ENCODE measurements at regions not wholly inside any gene's neighbourhood (a gene's known extent, or its start where the extent isn't known, plus 50 kb on each side); places are given as distances from the start of the nearest gene placed in this dataset.

DNA sequence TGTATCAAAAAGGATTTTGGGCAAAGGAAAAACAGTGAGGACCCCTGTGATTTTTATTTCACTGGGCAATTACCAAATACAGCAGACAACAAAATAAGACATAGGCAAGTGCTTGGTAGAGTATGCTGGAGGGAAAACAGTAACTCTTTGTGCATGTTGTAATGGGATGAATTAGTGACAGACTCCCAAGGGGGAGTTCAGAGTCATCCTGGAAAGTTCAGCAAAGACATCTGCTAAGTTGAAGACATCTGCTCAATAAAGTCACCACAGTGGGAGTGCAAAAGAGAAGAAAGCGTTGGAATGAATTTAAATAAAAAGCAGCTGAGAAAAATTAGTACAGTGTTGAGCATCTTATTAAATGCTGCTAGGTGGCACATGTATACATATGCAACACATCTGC, 378.8 kb upstream of the ISX start:
- Histone ChIP-seq H3K4me3 (IDR thresholded peaks at IDR 0.05; ENCODE audit: insufficient read depth, low read depth, low read length) (no peak overlapping the region), H2AFZ (ENCODE audit: low read depth) (no peak overlapping the region), H3K27ac (no peak overlapping the region), H4K20me1 (ENCODE audit: insufficient read depth) (no peaks in the 10 kb centered on the region), H3K36me3 (ENCODE audit: insufficient read depth) (no peaks in the 10 kb centered on the region), H3K79me2 (ENCODE audit: insufficient read depth, low read depth) (no peaks in the 10 kb centered on the region), H3K9ac (no peak overlapping the region), H3K4me1 (ENCODE audit: low read depth, poor library complexity, severe bottlenecking) (no peaks in the 10 kb centered on the region), H3K4me2 (no peak overlapping the region), H3K27me3 (ENCODE audit: insufficient read depth, low read depth) (no peaks in the 10 kb centered on the region)
- TF ChIP-seq, protein P1, sequence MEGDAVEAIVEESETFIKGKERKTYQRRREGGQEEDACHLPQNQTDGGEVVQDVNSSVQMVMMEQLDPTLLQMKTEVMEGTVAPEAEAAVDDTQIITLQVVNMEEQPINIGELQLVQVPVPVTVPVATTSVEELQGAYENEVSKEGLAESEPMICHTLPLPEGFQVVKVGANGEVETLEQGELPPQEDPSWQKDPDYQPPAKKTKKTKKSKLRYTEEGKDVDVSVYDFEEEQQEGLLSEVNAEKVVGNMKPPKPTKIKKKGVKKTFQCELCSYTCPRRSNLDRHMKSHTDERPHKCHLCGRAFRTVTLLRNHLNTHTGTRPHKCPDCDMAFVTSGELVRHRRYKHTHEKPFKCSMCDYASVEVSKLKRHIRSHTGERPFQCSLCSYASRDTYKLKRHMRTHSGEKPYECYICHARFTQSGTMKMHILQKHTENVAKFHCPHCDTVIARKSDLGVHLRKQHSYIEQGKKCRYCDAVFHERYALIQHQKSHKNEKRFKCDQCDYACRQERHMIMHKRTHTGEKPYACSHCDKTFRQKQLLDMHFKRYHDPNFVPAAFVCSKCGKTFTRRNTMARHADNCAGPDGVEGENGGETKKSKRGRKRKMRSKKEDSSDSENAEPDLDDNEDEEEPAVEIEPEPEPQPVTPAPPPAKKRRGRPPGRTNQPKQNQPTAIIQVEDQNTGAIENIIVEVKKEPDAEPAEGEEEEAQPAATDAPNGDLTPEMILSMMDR (conservative IDR thresholded peaks at IDR 0.05; ENCODE audit: low read depth, low read length), result no peak

DNA sequence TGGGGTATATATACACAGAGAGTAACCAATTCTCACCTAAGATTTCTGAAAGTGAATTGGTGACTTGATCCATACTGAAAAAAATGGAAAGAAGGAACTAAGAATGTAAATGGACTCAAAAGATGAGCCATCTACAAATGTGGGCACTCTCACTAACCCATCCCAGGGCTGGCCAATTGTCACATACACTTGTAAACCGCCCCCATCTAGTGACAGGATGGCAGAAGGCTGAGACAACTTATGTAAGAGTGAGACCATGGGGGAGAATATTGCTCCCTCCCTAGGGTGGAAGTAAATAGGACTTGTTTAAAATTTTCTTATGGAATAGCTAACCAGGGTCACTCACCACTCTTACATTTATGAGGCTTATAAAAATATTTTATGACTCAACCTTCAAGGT, 377.1 kb upstream of the ISX start:
- no peaks in the 10 kb centered on the region for H3K4me1 ChIP-seq (ENCODE audit: low read depth, poor library complexity, severe bottlenecking)
- no peak overlapping the region for H3K4me2 ChIP-seq
- no peaks in the 10 kb centered on the region for H4K20me1 ChIP-seq (ENCODE audit: insufficient read depth)
- no peaks in the 10 kb centered on the region for H3K79me2 ChIP-seq (ENCODE audit: insufficient read depth, low read depth)
- no peak overlapping the region for H3K4me3 ChIP-seq (IDR thresholded peaks at IDR 0.05; ENCODE audit: insufficient read depth, low read depth, low read length)
- H3K27me3 ChIP-seq (ENCODE audit: insufficient read depth, low read depth), result no peaks in the 10 kb centered on the region
- H3K36me3 ChIP-seq (ENCODE audit: insufficient read depth), result no peaks in the 10 kb centered on the region
- H2AFZ ChIP-seq (ENCODE audit: low read depth), result no peak overlapping the region
- H3K9ac ChIP-seq, result no peak overlapping the region
- TF ChIP-seq, protein P1 (conservative IDR thresholded peaks at IDR 0.05; ENCODE audit: low read depth, low read length), result no peak
- H3K27ac ChIP-seq, result no peak overlapping the region

DNA sequence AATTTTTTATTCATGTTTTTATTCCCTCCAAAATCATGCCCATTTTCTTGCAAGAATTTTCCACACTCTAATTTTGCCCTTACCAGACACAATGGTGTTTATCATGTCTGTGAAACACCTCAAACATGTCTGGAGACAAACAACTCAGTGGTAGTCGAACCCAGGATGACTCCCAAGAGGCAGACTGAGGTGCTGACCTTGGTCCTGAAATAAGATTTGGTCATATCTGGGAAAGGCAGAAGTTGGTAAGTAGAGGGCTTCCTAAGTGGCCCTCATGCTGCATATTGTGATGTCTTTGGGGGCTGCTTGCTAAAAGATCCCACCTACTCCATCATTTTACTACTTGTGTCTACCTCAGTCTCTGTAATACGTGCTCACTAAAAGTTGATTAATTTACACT, 369.4 kb upstream of the ISX start:
- Histone ChIP-seq H3K9ac (no peak overlapping the region), H3K27ac (no peak overlapping the region), H2AFZ (ENCODE audit: low read depth) (no peak overlapping the region), H3K4me1 (ENCODE audit: low read depth, poor library complexity, severe bottlenecking) (no peaks in the 10 kb centered on the region), H3K4me2 (no peak overlapping the region), H3K79me2 (ENCODE audit: insufficient read depth, low read depth) (no peaks in the 10 kb centered on the region), H3K4me3 (IDR thresholded peaks at IDR 0.05; ENCODE audit: insufficient read depth, low read depth, low read length) (no peak overlapping the region), H3K27me3 (ENCODE audit: insufficient read depth, low read depth) (no peaks in the 10 kb centered on the region), H4K20me1 (ENCODE audit: insufficient read depth) (no peaks in the 10 kb centered on the region), H3K36me3 (ENCODE audit: insufficient read depth) (no peaks in the 10 kb centered on the region)
- TF ChIP-seq, protein P1 (conservative IDR thresholded peaks at IDR 0.05; ENCODE audit: low read depth, low read length), result no peak

DNA sequence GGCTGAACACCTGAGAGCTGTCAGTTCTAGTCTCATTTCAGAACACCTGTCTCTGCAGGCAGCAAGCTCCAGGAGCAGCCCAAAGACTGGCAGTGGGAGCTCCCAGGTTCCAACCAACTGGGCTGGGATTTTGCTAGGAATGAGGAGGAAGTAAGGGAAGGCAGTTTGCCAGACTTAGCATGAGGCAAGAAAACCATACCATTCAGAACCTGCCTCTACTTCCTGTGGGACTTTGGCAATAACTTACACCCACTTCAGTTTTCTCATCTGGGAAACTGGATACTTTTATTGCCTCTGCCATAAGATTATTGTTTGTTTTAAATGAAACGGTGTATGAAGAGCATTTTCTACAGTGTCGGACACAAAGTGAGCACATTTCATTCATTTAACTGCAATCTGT, 363.7 kb upstream of the ISX start:
- Histone ChIP-seq H3K9ac (no peak overlapping the region), H3K79me2 (ENCODE audit: insufficient read depth, low read depth) (no peaks in the 10 kb centered on the region), H3K27me3 (ENCODE audit: insufficient read depth, low read depth) (no peaks in the 10 kb centered on the region), H3K36me3 (ENCODE audit: insufficient read depth) (no peaks in the 10 kb centered on the region), H3K4me2 (no peak overlapping the region), H3K27ac (no peak overlapping the region), H3K4me3 (IDR thresholded peaks at IDR 0.05; ENCODE audit: insufficient read depth, low read depth, low read length) (no peak overlapping the region), H2AFZ (ENCODE audit: low read depth) (no peak overlapping the region), H3K4me1 (ENCODE audit: low read depth, poor library complexity, severe bottlenecking) (no peaks in the 10 kb centered on the region), H4K20me1 (ENCODE audit: insufficient read depth) (no peaks in the 10 kb centered on the region)
- TF ChIP-seq, protein P1 (conservative IDR thresholded peaks at IDR 0.05; ENCODE audit: low read depth, low read length), result no peak

DNA sequence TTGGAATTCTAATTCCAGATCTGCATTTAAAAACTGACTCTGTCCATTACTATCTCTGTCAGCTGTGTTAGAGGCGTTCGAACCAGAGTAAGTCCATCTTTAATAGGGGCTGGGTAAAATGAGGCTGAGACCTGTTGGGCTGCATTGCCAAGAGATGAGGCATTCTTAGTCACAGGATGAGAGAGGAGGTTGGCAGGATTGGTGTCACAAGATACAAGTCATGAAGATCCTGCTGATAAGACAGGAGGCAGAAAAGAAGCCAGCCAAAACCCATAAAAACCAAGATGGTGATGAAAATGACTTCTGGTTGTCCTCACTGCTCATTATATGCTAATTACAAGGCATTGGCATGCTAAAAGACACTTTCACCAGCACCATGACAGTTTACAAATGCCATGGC, 356.3 kb upstream of the ISX start:
- Histone ChIP-seq H3K4me1 (ENCODE audit: low read depth, poor library complexity, severe bottlenecking) (no peaks in the 10 kb centered on the region), H3K27ac (no peak overlapping the region), H3K9ac (no peak overlapping the region), H3K36me3 (ENCODE audit: insufficient read depth) (no peaks in the 10 kb centered on the region), H3K4me3 (IDR thresholded peaks at IDR 0.05; ENCODE audit: insufficient read depth, low read depth, low read length) (no peak overlapping the region), H4K20me1 (ENCODE audit: insufficient read depth) (no peaks in the 10 kb centered on the region), H3K4me2 (no peak overlapping the region), H2AFZ (ENCODE audit: low read depth) (no peak overlapping the region), H3K79me2 (ENCODE audit: insufficient read depth, low read depth) (no peaks in the 10 kb centered on the region), H3K27me3 (ENCODE audit: insufficient read depth, low read depth) (no peaks in the 10 kb centered on the region)
- TF ChIP-seq, protein P1 (conservative IDR thresholded peaks at IDR 0.05; ENCODE audit: low read depth, low read length), result no peak

Measured in KMS-11 (cell line).